Body of pancreas (tissue), 4 donors: ENCODE measurements at regions not wholly inside any gene's neighbourhood (a gene's known extent, or its start where the extent isn't known, plus 50 kb on each side); places are given as distances from the start of the nearest gene placed in this dataset.

Experiments used
- ATAC-seq: fragments of 150-250 bp; one replicate; pipeline ENCODE4 v1.9.1; 2016
- DNase-seq, 4 donors: peaks; one replicate each; pipeline ENCODE4 v3.0.0-alpha.2; 2019
- H3K27ac ChIP-seq, 4 donors: fragments of 200-600 bp; sonication (generic); 1 replicate in 3 of 4; 2 replicates in 1 of 4; pipeline versions ENCODE4 v1.5.1 to v1.6.1; 2016 to 2019; ENCODE audit warnings: mild to moderate bottlenecking in 1 of 4, mixed read lengths in 1 of 4, moderate library complexity in 1 of 4
- H3K27me3 ChIP-seq, 2 donors: fragments of 200-600 bp; sonication (generic); one replicate each; pipeline ENCODE4 v1.6.0; 2016; ENCODE audit warnings: mild to moderate bottlenecking in 1 of 2
- H3K36me3 ChIP-seq, 2 donors: fragments of 200-600 bp; sonication (generic); replicated peaks in 1 of 2; 2 replicates each; pipeline ENCODE4 v1.5.1; 2016; ENCODE audit warnings: low read depth in 2 of 2; ENCODE audit not compliant: insufficient read depth in 1 of 2
- H3K4me1 ChIP-seq: fragments of 200-600 bp; sonication (generic); one replicate; pipeline ENCODE4 v1.6.0; 2016
- H3K4me3 ChIP-seq, 2 donors: fragments of 200-600 bp; sonication (generic); 1 replicate in 1 of 2; 2 replicates in 1 of 2; pipeline ENCODE4 v1.5.1; 2016 to 2019
- H3K9me3 ChIP-seq, 3 donors: fragments of 200-600 bp; sonication (generic); 1 replicate in 2 of 3; 2 replicates in 1 of 3; pipeline ENCODE4 v1.5.1; 2016
- CTCF ChIP-seq, 7 experiments: fragments of 450-650 bp in 4 of 7; fragments of 200-600 bp in 3 of 7; sonication (generic) in 3 of 7; IDR thresholded peaks; one replicate each; pipeline ENCODE4 v1.5.1; 2016 to 2019; ENCODE audit warnings: antibody characterized with exemption in 7 of 7
- POLR2A ChIP-seq, 3 donors: fragments of 450-650 bp; IDR thresholded peaks; one replicate each; pipeline ENCODE4 v1.6.1; 2016; ENCODE audit warnings: antibody characterized with exemption in 3 of 3, mild to moderate bottlenecking in 2 of 3
- WGBS, 2 donors: methylation state at CpG; one replicate each; pipeline ENCODE4 v1.1.5; 2017; 5-methylcytosine and 5-hydroxymethylcytosine counted together
- intact Hi-C: fragments of 100-400 bp; cut with DNase I; formaldehyde crosslinking; loops from one replicate; pipeline ENCODE4 v1.15.1; 2023

- Histone ChIP-seq H3K9me3 (no peaks in the 10 kb centered on the region), H3K36me3 (no peaks in the 10 kb centered on the region), H3K4me3 (no peak overlapping the region), H3K4me1 (no peaks in the 10 kb centered on the region), H3K27me3 (no peaks in the 10 kb centered on the region), H3K27ac (no peak overlapping the region)
- DNase-seq (no peak), ATAC-seq (no peak)
- 45 to 55% methylated on average over 1 of the region's 1 CpG for WGBS, 2 donors
- TF ChIP-seq POLR2A (IDR thresholded peaks at IDR 0.05) (no peak), CTCF (IDR thresholded peaks at IDR 0.05) (no peak)
- intact Hi-C loops = no loop called here
Measured at GRCh38 chr1:201748335-201748734, 80.6 kb upstream of the IPO9 start.

- H3K4me1 ChIP-seq = no peaks in the 10 kb centered on the region
- no peak for TF ChIP-seq CTCF (IDR thresholded peaks at IDR 0.05)
- TF ChIP-seq POLR2A (IDR thresholded peaks at IDR 0.05) = no peak
- H3K27ac ChIP-seq = no peak overlapping the region
- H3K36me3 ChIP-seq = no peaks in the 10 kb centered on the region
- H3K27me3 ChIP-seq = no peaks in the 10 kb centered on the region
- no peak for DNase-seq
- ATAC-seq = no peak
- no peak overlapping the region for H3K4me3 ChIP-seq
- H3K9me3 ChIP-seq = no peaks in the 10 kb centered on the region
- WGBS, 2 donors = 78 to 80% methylated on average over 6 of the region's 6 CpGs
- intact Hi-C loops = no loop called here
Measured at GRCh38 chr1:201749059-201749690, 79.8 kb upstream of the IPO9 start.

- H3K27me3 ChIP-seq = no peaks in the 10 kb centered on the region
Measured at GRCh38 chr1:201750120-201750519, 78.8 kb upstream of the IPO9 start.

GRCh38 chr1:201750934-201751333 is 78.0 kb upstream of the IPO9 start:
- intact Hi-C loops = no loop called here
- Histone ChIP-seq H3K27me3 (no peaks in the 10 kb centered on the region), H3K36me3 (no peaks in the 10 kb centered on the region), H3K4me3 (no peak overlapping the region), H3K4me1 (no peaks in the 10 kb centered on the region), H3K27ac (no peak overlapping the region), H3K9me3 (no peaks in the 10 kb centered on the region)
- DNase-seq (no peak), ATAC-seq (no peak)
- 59 to 77% methylated on average over 1 of the region's 1 CpG for WGBS, 2 donors
- TF ChIP-seq CTCF (IDR thresholded peaks at IDR 0.05) = no peak
- TF ChIP-seq POLR2A (IDR thresholded peaks at IDR 0.05) = no peak

More at GRCh38 chr1:201750120-201750519, 78.8 kb upstream of the IPO9 start:
- intact Hi-C loops = no loop called here
- H3K4me1 ChIP-seq = no peaks in the 10 kb centered on the region
- H3K27ac ChIP-seq = no peak overlapping the region
- WGBS, 2 donors = 42 to 46% methylated on average over 3 of the region's 3 CpGs
- H3K9me3 ChIP-seq = no peaks in the 10 kb centered on the region
- TF ChIP-seq CTCF (IDR thresholded peaks at IDR 0.05) = no peak
- H3K36me3 ChIP-seq = no peaks in the 10 kb centered on the region
- H3K4me3 ChIP-seq = no peak overlapping the region
- no peak for DNase-seq
- no peak for ATAC-seq

GRCh38 chr1:201751872-201752271 is 77.1 kb upstream of the IPO9 start:
- intact Hi-C loops = no loop called here
- ATAC-seq = no peak
- no peak overlapping the region for H3K4me3 ChIP-seq
- no peaks in the 10 kb centered on the region for H3K9me3 ChIP-seq
- no peaks in the 10 kb centered on the region for H3K27me3 ChIP-seq
- H3K27ac ChIP-seq = no peak overlapping the region
- no peaks in the 10 kb centered on the region for H3K36me3 ChIP-seq
- no peaks in the 10 kb centered on the region for H3K4me1 ChIP-seq
- TF ChIP-seq POLR2A (IDR thresholded peaks at IDR 0.05) = no peak
- TF ChIP-seq CTCF (IDR thresholded peaks at IDR 0.05) = no peak
- no peak for DNase-seq
- 64 to 67% methylated on average over 4 of the region's 4 CpGs for WGBS, 2 donors
